GM12878 (cell line): ENCODE measurements at regions not wholly inside any gene's neighbourhood (a gene's known extent, or its start where the extent isn't known, plus 50 kb on each side); places are given as distances from the start of the nearest gene placed in this dataset.

Source experiments
- ATAC-seq: fragments of 200-7000 bp; cut with Tn5 transposase; 3 replicates; pipeline ENCODE4 v1.9.1; 2020; ENCODE audit warnings: mild to moderate bottlenecking, moderate library complexity
- BruUV-seq: library from RNA; stranded (reverse); fragments of 400-500 nt; replicated peaks from 2 replicates; lab custom pipeline; 2021; lab: Mats Ljungman, UMichigan
- CTCF ChIA-PET: fragments of 300-600 bp; sonication (Branson Sonifier 250); formaldehyde crosslinking; extraction: SDS; loops from one replicate; lab custom pipeline; 2021; ENCODE audit warnings: inconsistent platforms; lab: Yijun Ruan, JAX
- POLR2A ChIA-PET: fragments of 350-600 bp; formaldehyde crosslinking; extraction: SDS; loops from one replicate; lab custom pipeline; 2021; ENCODE audit warnings: inconsistent platforms; lab: Charles Lee
- RAD21 ChIA-PET: fragments of 300-600 bp; sonication (Branson Sonifier 250); formaldehyde crosslinking; loops from one replicate; lab custom pipeline; 2023; ENCODE audit warnings: antibody characterized with exemption; ENCODE audit not compliant: unreplicated experiment; lab: Charles Lee
- SMC1A ChIA-PET: fragments of 300-600 bp; sonication (Branson Sonifier 250); formaldehyde crosslinking; loops from one replicate; lab custom pipeline; 2023; ENCODE audit not compliant: unreplicated experiment, uncharacterized antibody; lab: Charles Lee
- DNase-seq: peaks from one replicate; pipeline ENCODE4 v3.0.0-alpha.2; 2011; ENCODE audit warnings: low read depth, low spot score
- FAIRE-seq: peaks from 3 replicates; lab custom pipeline; 2011; peaks lifted over from hg19 to GRCh38; lab: Jason Lieb, UNC
- H2AFZ ChIP-seq: 2 replicates; pipeline ENCODE4 v1.6.0; 2011; ENCODE audit warnings: low read depth, low read length, control low read depth; ENCODE audit not compliant: control insufficient read depth
- H3K27ac ChIP-seq: 2 replicates; pipeline ENCODE4 v1.5.1; 2011; ENCODE audit warnings: control low read depth; ENCODE audit not compliant: control insufficient read depth, insufficient read depth
- H3K27me3 ChIP-seq, 2 experiments: replicated peaks in 1 of 2; 2 replicates each; pipeline versions ENCODE4 v1.6.0 to v1.6.1; 2011; ENCODE audit warnings: low read length in 1 of 2; ENCODE audit not compliant: control insufficient read depth in 2 of 2, insufficient read depth in 2 of 2
- H3K36me3 ChIP-seq, 2 experiments: 2 replicates each; pipeline ENCODE4 v1.5.1; 2011; ENCODE audit warnings: low read length in 1 of 2; ENCODE audit not compliant: control insufficient read depth in 2 of 2, insufficient read depth in 2 of 2
- H3K4me1 ChIP-seq: 2 replicates; pipeline ENCODE4 v1.6.1; 2011; ENCODE audit warnings: mild to moderate bottlenecking, low read length, moderate library complexity, mixed read lengths; ENCODE audit not compliant: control insufficient read depth, insufficient read depth
- H3K4me2 ChIP-seq: 2 replicates; pipeline ENCODE4 v1.6.0; 2011; ENCODE audit warnings: control low read depth; ENCODE audit not compliant: control insufficient read depth, insufficient read depth
- H3K4me3 ChIP-seq: fragments of 200-600 bp; sonication (generic); 2 replicates; pipeline ENCODE4 v1.5.1; 2016
- H3K79me2 ChIP-seq: 2 replicates; pipeline ENCODE4 v1.6.0; 2011; ENCODE audit warnings: low read length; ENCODE audit not compliant: control insufficient read depth, insufficient read depth
- H3K9ac ChIP-seq: 2 replicates; pipeline ENCODE4 v1.8.0; 2011; ENCODE audit warnings: low read length, control low read depth, mixed read lengths; ENCODE audit not compliant: control insufficient read depth, insufficient read depth
- H3K9me3 ChIP-seq: replicated peaks from 3 replicates; pipeline ENCODE4 v1.5.1; 2011; ENCODE audit warnings: mild to moderate bottlenecking, low read length; ENCODE audit not compliant: control insufficient read depth, insufficient read depth
- H4K20me1 ChIP-seq: 2 replicates; pipeline ENCODE4 v1.6.0; 2011; ENCODE audit not compliant: control insufficient read depth, insufficient read depth
- BCL3 ChIP-seq: IDR thresholded peaks from 2 replicates; pipeline ENCODE4 v1.6.1; 2011; ENCODE audit warnings: borderline replicate concordance, low read depth, mild to moderate bottlenecking, moderate library complexity, low read length; ENCODE audit not compliant: insufficient read depth, poor library complexity, severe bottlenecking
- EP300 ChIP-seq, 2 experiments: fragments of 150-350 bp in 1 of 2; IDR thresholded peaks; 2 replicates each; pipeline ENCODE4 v1.6.1; 2011 to 2012; ENCODE audit warnings: low read depth in 2 of 2, low read length in 2 of 2, borderline replicate concordance in 1 of 2, improper control_type of control experiment in 1 of 2, inconsistent platforms in 1 of 2; ENCODE audit not compliant: control insufficient read depth in 1 of 2
- FOS ChIP-seq: IDR thresholded peaks from 3 replicates; pipeline ENCODE4 v1.6.1; 2011; ENCODE audit warnings: borderline replicate concordance; ENCODE audit not compliant: insufficient read length; ENCODE audit errors: extremely low read depth
- GATAD2B ChIP-seq: fragments of 450-650 bp; conservative IDR thresholded peaks from 2 replicates; pipeline ENCODE4 v1.6.1; 2017; ENCODE audit warnings: low read depth, mild to moderate bottlenecking, moderate library complexity
- MTA2 ChIP-seq: fragments of 450-650 bp; IDR thresholded peaks from 2 replicates; pipeline ENCODE4 v1.6.1; 2016; ENCODE audit warnings: low read depth, mild to moderate bottlenecking, moderate library complexity
- MYB ChIP-seq: fragments of 150-350 bp; IDR thresholded peaks from 2 replicates; pipeline ENCODE4 v1.6.1; 2014; ENCODE audit warnings: mild to moderate bottlenecking, low read depth, low read length, borderline replicate concordance
- RBBP5 ChIP-seq: fragments of 200-600 bp; sonication (generic); conservative IDR thresholded peaks from 2 replicates; pipeline ENCODE4 v1.6.1; 2016
- SIN3A ChIP-seq: IDR thresholded peaks from 2 replicates; pipeline ENCODE4 v1.6.1; 2012; ENCODE audit warnings: low read depth, low read length, improper control_type of control experiment
- SKIL ChIP-seq: fragments of 450-650 bp; IDR thresholded peaks from 2 replicates; pipeline ENCODE4 v1.6.1; 2017; ENCODE audit warnings: mild to moderate bottlenecking, low read depth, inconsistent platforms; ENCODE audit not compliant: poor library complexity, severe bottlenecking
- TBL1XR1 ChIP-seq: IDR thresholded peaks from 2 replicates; pipeline ENCODE4 v1.6.1; 2012; ENCODE audit warnings: low read depth, low read length, improper control_type of control experiment
- ZBTB11 ChIP-seq: fragments of 450-650 bp; formaldehyde crosslinking; IDR thresholded peaks from 2 replicates; pipeline ENCODE4 v1.5.0; 2022; ENCODE audit warnings: mild to moderate bottlenecking, missing genetic modification characterization
- ZBTB4 ChIP-seq: fragments of 450-650 bp; formaldehyde crosslinking; IDR thresholded peaks from 2 replicates; pipeline ENCODE4 v1.4.0; 2022; ENCODE audit warnings: mild to moderate bottlenecking, moderate library complexity
- ZNF207 ChIP-seq: fragments of 450-650 bp; IDR thresholded peaks from 2 replicates; pipeline ENCODE4 v1.6.1; 2014; ENCODE audit warnings: antibody characterized with exemption, mild to moderate bottlenecking, borderline replicate concordance
- WGBS: methylation state at CpG from one replicate; pipeline ENCODE4 v1.1.6; 2016; ENCODE audit warnings: low lambda C conversion rate; ENCODE audit not compliant: insufficient replicate concordance, insufficient coverage; ENCODE audit errors: missing lambda C conversion rate; 5-methylcytosine and 5-hydroxymethylcytosine counted together
- in situ Hi-C: fragments of 300-500 bp; cut with MboI; formaldehyde crosslinking; loops from 9 replicates; pipeline ENCODE4 v1.14.3; 2018; ENCODE audit warnings: mixed read lengths
- intact Hi-C: fragments of 100-400 bp; cut with micrococcal nuclease; formaldehyde crosslinking; loops from one replicate; pipeline ENCODE4 v1.14.2; 2022; ENCODE audit not compliant: unreplicated experiment

GRCh38 chr4:163243297-163243981 lies 76.7 kb upstream of the NAF1 start:
- no peaks in the 10 kb centered on the region for H3K4me1 ChIP-seq
- FAIRE-seq, result no peak
- BruUV-seq, result no TSS peak
- TF ChIP-seq MTA2, result no peak
- TF ChIP-seq EP300 (IDR thresholded peaks at IDR 0.05; ENCODE audit: borderline replicate concordance in 1 of 2, control insufficient read depth in 1 of 2, low read depth in 2 of 2, low read length in 2 of 2), result no peak
- no peak for TF ChIP-seq RBBP5
- no peak for TF ChIP-seq GATAD2B
- TF ChIP-seq ZNF207, result no peak
- TF ChIP-seq SIN3A, result no peak
- TF ChIP-seq FOS, result no peak
- TF ChIP-seq ZBTB11 (CRISPR knock-in tag), result no peak
- no peak for TF ChIP-seq TBL1XR1
- TF ChIP-seq BCL3, result no peak
- TF ChIP-seq SKIL, result no peak
- no peak for TF ChIP-seq ZBTB4 (CRISPR knock-in tag)
- TF ChIP-seq MYB, result no peak

More at GRCh38 chr4:163243297-163243981, 76.7 kb upstream of the NAF1 start:
- ChIA-PET POLR2A (no interaction called here), CTCF (no interaction called here), SMC1A (no interaction called here), RAD21 (interaction anchor here (1.0 kb wide), 1 partner anchor 307 kb away, joined by 3 read pairs; no protein-coding TSS in a partner anchor)
- WGBS, result 91% methylated on average over 2 of the region's 2 CpGs
- in situ Hi-C loops (no loop called here), intact Hi-C loops (no loop called here)
- ATAC-seq (no peak), DNase-seq (no peak)
- H3K79me2 ChIP-seq, result no peaks in the 10 kb centered on the region
- no peaks in the 10 kb centered on the region for H3K9me3 ChIP-seq
- H3K4me3 ChIP-seq, result no peak overlapping the region
- H3K9ac ChIP-seq, result no peak overlapping the region
- H2AFZ ChIP-seq, result no peak overlapping the region
- no peaks in the 10 kb centered on the region for H4K20me1 ChIP-seq
- H3K4me2 ChIP-seq, result no peak overlapping the region
- no peaks in the 10 kb centered on the region for H3K27me3 ChIP-seq
- H3K36me3 ChIP-seq, result no peaks in the 10 kb centered on the region
- no peak overlapping the region for H3K27ac ChIP-seq
